ENCODE measurements at regions not wholly inside any gene's neighbourhood (a gene's known extent, or its start where the extent isn't known, plus 50 kb on each side); places are given as distances from the start of the nearest gene placed in this dataset.

GRCh38 chr4:171024720-171025303 is 788.4 kb upstream of the GALNTL6 start:
- H3K27me3 Mint-ChIP-seq (ENCODE audit: unreplicated experiment), result no peaks in the 10 kb centered on the region
- no peak for DNase-seq
- TF ChIP-seq, protein P1, sequence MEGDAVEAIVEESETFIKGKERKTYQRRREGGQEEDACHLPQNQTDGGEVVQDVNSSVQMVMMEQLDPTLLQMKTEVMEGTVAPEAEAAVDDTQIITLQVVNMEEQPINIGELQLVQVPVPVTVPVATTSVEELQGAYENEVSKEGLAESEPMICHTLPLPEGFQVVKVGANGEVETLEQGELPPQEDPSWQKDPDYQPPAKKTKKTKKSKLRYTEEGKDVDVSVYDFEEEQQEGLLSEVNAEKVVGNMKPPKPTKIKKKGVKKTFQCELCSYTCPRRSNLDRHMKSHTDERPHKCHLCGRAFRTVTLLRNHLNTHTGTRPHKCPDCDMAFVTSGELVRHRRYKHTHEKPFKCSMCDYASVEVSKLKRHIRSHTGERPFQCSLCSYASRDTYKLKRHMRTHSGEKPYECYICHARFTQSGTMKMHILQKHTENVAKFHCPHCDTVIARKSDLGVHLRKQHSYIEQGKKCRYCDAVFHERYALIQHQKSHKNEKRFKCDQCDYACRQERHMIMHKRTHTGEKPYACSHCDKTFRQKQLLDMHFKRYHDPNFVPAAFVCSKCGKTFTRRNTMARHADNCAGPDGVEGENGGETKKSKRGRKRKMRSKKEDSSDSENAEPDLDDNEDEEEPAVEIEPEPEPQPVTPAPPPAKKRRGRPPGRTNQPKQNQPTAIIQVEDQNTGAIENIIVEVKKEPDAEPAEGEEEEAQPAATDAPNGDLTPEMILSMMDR (IDR thresholded peaks at IDR 0.05; ENCODE audit: partially characterized antibody, unreplicated experiment), result no peak
- no peaks in the 10 kb centered on the region for H3K4me1 Mint-ChIP-seq (ENCODE audit: low read depth, unreplicated experiment)
- H3K4me3 Mint-ChIP-seq (ENCODE audit: unreplicated experiment), result no peak overlapping the region
- H3K27ac Mint-ChIP-seq (ENCODE audit: unreplicated experiment), result no peak overlapping the region
- H3K9me3 Mint-ChIP-seq (ENCODE audit: unreplicated experiment), result no peaks in the 10 kb centered on the region
- no peaks in the 10 kb centered on the region for H3K36me3 Mint-ChIP-seq (ENCODE audit: unreplicated experiment)

- no peak for DNase-seq
- H3K27me3 Mint-ChIP-seq (ENCODE audit: unreplicated experiment), result no peaks in the 10 kb centered on the region
- no peaks in the 10 kb centered on the region for H3K9me3 Mint-ChIP-seq (ENCODE audit: unreplicated experiment)
- H3K4me3 Mint-ChIP-seq (ENCODE audit: unreplicated experiment), result no peak overlapping the region
- TF ChIP-seq, protein P1 (IDR thresholded peaks at IDR 0.05; ENCODE audit: partially characterized antibody, unreplicated experiment), result no peak
- no peak overlapping the region for H3K27ac Mint-ChIP-seq (ENCODE audit: unreplicated experiment)
- no peaks in the 10 kb centered on the region for H3K36me3 Mint-ChIP-seq (ENCODE audit: unreplicated experiment)
- H3K4me1 Mint-ChIP-seq (ENCODE audit: low read depth, unreplicated experiment), result no peaks in the 10 kb centered on the region
Observed at GRCh38 chr4:171022824-171023230, 790.4 kb upstream of the GALNTL6 start.

GRCh38 chr4:171017593-171017992 is 795.6 kb upstream of the GALNTL6 start:
- no peaks in the 10 kb centered on the region for H3K4me1 Mint-ChIP-seq (ENCODE audit: low read depth, unreplicated experiment)

GRCh38 chr4:171016145-171016544 is 797.1 kb upstream of the GALNTL6 start:
- Mint-ChIP-seq H3K9me3 (ENCODE audit: unreplicated experiment) (no peaks in the 10 kb centered on the region), H3K4me3 (ENCODE audit: unreplicated experiment) (no peak overlapping the region), H3K27ac (ENCODE audit: unreplicated experiment) (no peak overlapping the region), H3K27me3 (ENCODE audit: unreplicated experiment) (no peaks in the 10 kb centered on the region), H3K36me3 (ENCODE audit: unreplicated experiment) (no peaks in the 10 kb centered on the region), H3K4me1 (ENCODE audit: low read depth, unreplicated experiment) (no peaks in the 10 kb centered on the region)
- DNase-seq, result no peak
- TF ChIP-seq, protein P1 (IDR thresholded peaks at IDR 0.05; ENCODE audit: partially characterized antibody, unreplicated experiment), result no peak

More at GRCh38 chr4:171017593-171017992, 795.6 kb upstream of the GALNTL6 start:
- TF ChIP-seq, protein P1 (IDR thresholded peaks at IDR 0.05; ENCODE audit: partially characterized antibody, unreplicated experiment), result no peak
- no peak for DNase-seq
- Mint-ChIP-seq H3K9me3 (ENCODE audit: unreplicated experiment) (no peaks in the 10 kb centered on the region), H3K27ac (ENCODE audit: unreplicated experiment) (no peak overlapping the region), H3K36me3 (ENCODE audit: unreplicated experiment) (no peaks in the 10 kb centered on the region), H3K4me3 (ENCODE audit: unreplicated experiment) (no peak overlapping the region), H3K27me3 (ENCODE audit: unreplicated experiment) (no peaks in the 10 kb centered on the region)

DNA sequence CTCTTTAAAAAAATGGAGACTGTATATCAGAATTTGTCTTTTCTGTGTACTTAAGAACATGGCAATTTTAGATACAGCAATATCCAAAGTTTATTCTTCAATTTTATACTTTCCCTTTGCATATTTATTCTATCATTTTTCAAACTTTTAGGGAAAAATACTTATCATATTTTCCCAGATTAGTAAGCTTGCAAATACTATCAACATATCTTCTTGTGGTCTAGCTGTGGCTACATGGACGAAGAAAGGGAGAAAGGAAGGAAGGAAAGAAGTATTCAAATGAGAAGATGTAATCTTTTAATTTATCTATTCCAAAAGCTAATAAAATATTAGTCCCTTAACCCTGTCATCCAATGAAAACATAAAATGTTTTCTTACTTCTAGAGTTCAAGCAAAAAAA is 797.8 kb upstream of the GALNTL6 start:
- Mint-ChIP-seq H3K27ac (ENCODE audit: unreplicated experiment) (no peak overlapping the region), H3K27me3 (ENCODE audit: unreplicated experiment) (no peaks in the 10 kb centered on the region), H3K4me3 (ENCODE audit: unreplicated experiment) (no peak overlapping the region), H3K36me3 (ENCODE audit: unreplicated experiment) (no peaks in the 10 kb centered on the region), H3K4me1 (ENCODE audit: low read depth, unreplicated experiment) (no peaks in the 10 kb centered on the region), H3K9me3 (ENCODE audit: unreplicated experiment) (no peaks in the 10 kb centered on the region)
- TF ChIP-seq, protein P1 (IDR thresholded peaks at IDR 0.05; ENCODE audit: partially characterized antibody, unreplicated experiment), result no peak
- DNase-seq, result no peak
